Lung (tissue), 11 donors: ENCODE measurements at regions not wholly inside any gene's neighbourhood (a gene's known extent, or its start where the extent isn't known, plus 50 kb on each side); places are given as distances from the start of the nearest gene placed in this dataset.
A peak's percentile ranks its signal among the peaks of the same experiment; 100 is the strongest.

ENCODE experiments used
- ATAC-seq: fragments of 200-7000 bp; cut with Tn5 transposase; one replicate; pipeline ENCODE4 v1.9.1; 2020; ENCODE audit warnings: moderate number of reproducible peaks; ENCODE audit not compliant: insufficient read depth, low FRiP score
- DNase-seq, 3 donors: peaks; one replicate each; pipeline ENCODE4 v3.0.0-alpha.2; 2013 to 2017
- H3K27ac ChIP-seq, 2 donors: one replicate each; pipeline ENCODE4 v1.5.1; 2013; ENCODE audit warnings: mild to moderate bottlenecking in 2 of 2, moderate library complexity in 2 of 2, control low read depth in 1 of 2, inconsistent platforms in 1 of 2, low read depth in 1 of 2, low read length in 1 of 2
- H3K27me3 ChIP-seq, 3 donors: one replicate each; pipeline ENCODE4 v1.5.1; 2013; ENCODE audit warnings: low read length in 2 of 3; ENCODE audit not compliant: control insufficient read depth in 3 of 3, insufficient read depth in 3 of 3
- H3K36me3 ChIP-seq, 4 donors: one replicate each; pipeline ENCODE4 v1.5.1; 2013; ENCODE audit warnings: low read length in 4 of 4, mild to moderate bottlenecking in 1 of 4, moderate library complexity in 1 of 4; ENCODE audit not compliant: control insufficient read depth in 4 of 4, insufficient read depth in 4 of 4
- H3K4me1 ChIP-seq, 5 donors: one replicate each; pipeline ENCODE4 v1.5.1; 2013; ENCODE audit warnings: low read length in 5 of 5, mild to moderate bottlenecking in 2 of 5, moderate library complexity in 1 of 5; ENCODE audit not compliant: control insufficient read depth in 5 of 5, insufficient read depth in 5 of 5
- H3K4me3 ChIP-seq: one replicate; pipeline ENCODE4 v1.5.1; 2013; ENCODE audit warnings: mild to moderate bottlenecking, control low read depth, moderate library complexity
- H3K9ac ChIP-seq, 2 donors: one replicate each; pipeline ENCODE4 v1.5.1; 2013; ENCODE audit warnings: low read length in 2 of 2, control low read depth in 1 of 2; ENCODE audit not compliant: insufficient read depth in 1 of 2
- H3K9me3 ChIP-seq, 4 donors: one replicate each; pipeline ENCODE4 v1.5.1; 2013; ENCODE audit warnings: low read length in 3 of 4, mild to moderate bottlenecking in 1 of 4, moderate library complexity in 1 of 4; ENCODE audit not compliant: control insufficient read depth in 4 of 4, insufficient read depth in 3 of 4
- WGBS, 2 donors: extraction: QIAGEN DNeasy Blood & Tissue Kit; methylation state at CpG; one replicate each; pipeline ENCODE4 v1.1.7; 2013; 5-methylcytosine and 5-hydroxymethylcytosine counted together
- TF ChIP-seq, protein P1 (sequence below): IDR thresholded peaks from 2 replicates; pipeline ENCODE4 v1.5.1; 2012; ENCODE audit warnings: mild to moderate bottlenecking; ENCODE audit errors: control extremely low read depth, extremely low read depth
- donor health status: control.
- donor health status: control.
- donor health status: Bipolar disorder and iron deficiency.
- donor health status: healthy.
- donor health status: DM: yes; HTN: yes; CAD: no.

DNA sequence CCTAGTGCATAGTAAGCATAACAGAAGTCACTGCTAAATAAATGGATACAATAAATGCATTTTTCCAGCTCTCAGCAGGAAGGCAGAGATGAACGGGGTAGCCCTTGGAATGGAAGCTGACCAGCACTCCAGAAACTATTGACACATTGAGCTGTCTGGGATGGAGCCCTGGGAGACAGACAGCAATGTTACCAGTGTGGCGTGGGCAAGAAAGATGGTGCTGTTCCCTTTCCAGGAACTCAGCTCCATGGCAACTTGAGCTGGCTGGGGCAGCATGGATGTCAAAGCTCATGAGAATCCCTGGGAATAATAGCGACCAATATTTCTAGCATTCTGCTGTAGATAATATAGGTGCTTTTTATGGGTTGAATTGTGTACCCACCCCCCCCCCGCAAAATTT is 104.3 kb upstream of the PTPRT start:
- Histone ChIP-seq H3K9me3 (peaks cover 0 to 11% (median 2%) of the 10 kb centered on the region in 4 donors), H3K4me1 (peaks cover 0 to 6% (median 0%) of the 10 kb centered on the region in 5 donors), H3K36me3 (no peaks in the 10 kb centered on the region), H3K4me3 (no peak overlapping the region), H3K27me3 (no peaks in the 10 kb centered on the region), H3K9ac (no peak overlapping the region), H3K27ac (no peak overlapping the region)
- 84 to 92% methylated on average over 4 of the region's 4 CpGs for whole genome bisulfite sequencing, 2 donors
- no peak for DNase-seq
- TF ChIP-seq, protein P1, sequence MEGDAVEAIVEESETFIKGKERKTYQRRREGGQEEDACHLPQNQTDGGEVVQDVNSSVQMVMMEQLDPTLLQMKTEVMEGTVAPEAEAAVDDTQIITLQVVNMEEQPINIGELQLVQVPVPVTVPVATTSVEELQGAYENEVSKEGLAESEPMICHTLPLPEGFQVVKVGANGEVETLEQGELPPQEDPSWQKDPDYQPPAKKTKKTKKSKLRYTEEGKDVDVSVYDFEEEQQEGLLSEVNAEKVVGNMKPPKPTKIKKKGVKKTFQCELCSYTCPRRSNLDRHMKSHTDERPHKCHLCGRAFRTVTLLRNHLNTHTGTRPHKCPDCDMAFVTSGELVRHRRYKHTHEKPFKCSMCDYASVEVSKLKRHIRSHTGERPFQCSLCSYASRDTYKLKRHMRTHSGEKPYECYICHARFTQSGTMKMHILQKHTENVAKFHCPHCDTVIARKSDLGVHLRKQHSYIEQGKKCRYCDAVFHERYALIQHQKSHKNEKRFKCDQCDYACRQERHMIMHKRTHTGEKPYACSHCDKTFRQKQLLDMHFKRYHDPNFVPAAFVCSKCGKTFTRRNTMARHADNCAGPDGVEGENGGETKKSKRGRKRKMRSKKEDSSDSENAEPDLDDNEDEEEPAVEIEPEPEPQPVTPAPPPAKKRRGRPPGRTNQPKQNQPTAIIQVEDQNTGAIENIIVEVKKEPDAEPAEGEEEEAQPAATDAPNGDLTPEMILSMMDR, result no peak
- ATAC-seq, result no peak

DNA sequence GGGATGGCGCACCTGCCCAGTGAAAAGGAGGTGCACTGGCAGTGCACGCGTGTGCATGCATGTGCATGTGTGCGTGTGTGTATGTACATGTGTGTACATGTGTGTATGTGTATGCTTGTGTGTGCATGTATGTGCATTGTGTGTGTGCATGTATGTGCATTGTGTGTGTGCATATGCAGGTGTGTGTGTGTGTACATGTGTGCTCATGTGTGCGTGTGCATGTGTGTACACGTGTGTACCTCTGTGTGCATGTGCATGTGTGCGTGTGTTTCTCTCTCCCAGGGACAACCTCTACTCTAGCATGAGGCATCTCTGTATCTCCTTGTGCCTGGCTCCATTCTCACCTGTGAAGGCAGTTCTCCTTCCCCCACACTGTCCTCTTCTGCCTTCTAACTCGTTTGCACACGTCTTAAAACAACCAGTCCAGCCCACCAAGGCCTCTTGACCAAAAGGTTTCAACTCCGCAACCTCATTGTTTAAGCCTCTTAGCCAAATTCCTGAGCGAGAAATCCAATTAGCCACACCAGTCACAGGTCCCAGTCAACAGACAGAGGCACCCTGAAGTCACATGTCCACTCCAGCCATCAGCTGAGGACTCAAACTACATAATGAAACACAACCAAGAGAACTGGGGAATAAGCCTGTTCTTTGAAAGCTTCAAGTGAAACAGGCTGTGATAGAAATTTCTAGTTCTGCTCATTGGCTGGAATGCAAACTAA is 103.5 kb upstream of the PTPRT start:
- ATAC-seq, result no peak
- no peak overlapping the region for H3K4me3 ChIP-seq
- DNase-seq, result no peak
- TF ChIP-seq, protein P1, result no peak
- no peak overlapping the region for H3K9ac ChIP-seq
- no peaks in the 10 kb centered on the region for H3K27me3 ChIP-seq
- H3K36me3 ChIP-seq, result no peaks in the 10 kb centered on the region
- 83 to 90% methylated on average over 11 of the region's 11 CpGs for WGBS, 2 donors
- no peak overlapping the region for H3K27ac ChIP-seq
- peaks cover 0 to 6% (median 0%) of the 10 kb centered on the region in 5 donors for H3K4me1 ChIP-seq
- peaks cover 0 to 10% (median 2%) of the 10 kb centered on the region in 4 donors for H3K9me3 ChIP-seq

DNA sequence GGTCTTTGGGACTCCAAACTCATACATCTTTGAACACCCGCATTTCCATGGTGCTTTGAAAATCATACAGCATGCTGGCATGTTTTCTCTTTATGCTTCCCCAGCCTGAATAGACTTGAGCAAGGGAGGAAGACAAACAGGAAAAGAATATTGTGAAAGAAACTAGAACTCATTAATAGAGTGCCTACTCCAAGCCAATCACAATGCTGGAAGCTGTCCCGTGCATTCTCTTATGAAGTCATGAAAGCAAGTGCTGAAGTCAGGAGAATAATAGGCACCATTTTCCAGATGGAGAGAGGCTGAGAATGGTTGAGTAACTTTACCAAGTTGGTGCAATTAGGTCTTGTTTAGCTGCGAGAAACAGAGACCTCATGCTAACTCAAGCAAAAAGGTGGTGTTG is 102.5 kb upstream of the PTPRT start:
- DNase-seq (peak in 2 of 3 donors; percentile 14 to 59), ATAC-seq (no peak)
- Histone ChIP-seq H3K27ac (no peak overlapping the region), H3K27me3 (no peaks in the 10 kb centered on the region), H3K36me3 (no peaks in the 10 kb centered on the region), H3K4me3 (no peak overlapping the region), H3K9ac (no peak overlapping the region), H3K4me1 (peaks cover 0 to 6% (median 0%) of the 10 kb centered on the region in 5 donors), H3K9me3 (peaks cover 0 to 10% (median 2%) of the 10 kb centered on the region in 4 donors)
- WGBS, 2 donors, result 57 to 65% methylated on average over 3 of the region's 3 CpGs
- TF ChIP-seq, protein P1, result no peak
